ENCODE measurements at regions not wholly inside any gene's neighbourhood (a gene's known extent, or its start where the extent isn't known, plus 50 kb on each side); places are given as distances from the start of the nearest gene placed in this dataset.

GRCh38 chr2:133952896-133953295 is 301.0 kb upstream of the MGAT5 start:
- no peak for DNase-seq

DNA sequence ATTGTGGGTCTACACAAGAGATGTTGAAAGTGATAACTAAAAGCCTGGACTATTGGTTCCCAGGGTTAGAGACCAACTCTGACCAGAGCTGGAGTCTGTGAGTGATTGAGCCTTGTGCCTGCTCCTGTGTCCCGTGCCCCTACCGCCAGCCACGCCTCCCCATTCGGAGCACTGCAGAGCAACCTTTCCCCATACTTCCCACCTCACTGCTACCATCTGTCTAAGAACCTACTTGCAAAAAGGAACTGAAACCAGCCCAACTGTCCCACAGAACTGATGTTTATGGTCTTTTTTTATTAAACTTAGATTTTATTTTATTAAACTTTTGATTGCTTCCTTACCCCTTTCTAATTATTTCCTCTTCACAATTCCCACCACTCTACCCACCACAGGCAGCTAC is 300.3 kb upstream of the MGAT5 start:
- no peak for DNase-seq

GRCh38 chr2:133954636-133955035 is 299.2 kb upstream of the MGAT5 start:
- DNase-seq: no peak

DNA sequence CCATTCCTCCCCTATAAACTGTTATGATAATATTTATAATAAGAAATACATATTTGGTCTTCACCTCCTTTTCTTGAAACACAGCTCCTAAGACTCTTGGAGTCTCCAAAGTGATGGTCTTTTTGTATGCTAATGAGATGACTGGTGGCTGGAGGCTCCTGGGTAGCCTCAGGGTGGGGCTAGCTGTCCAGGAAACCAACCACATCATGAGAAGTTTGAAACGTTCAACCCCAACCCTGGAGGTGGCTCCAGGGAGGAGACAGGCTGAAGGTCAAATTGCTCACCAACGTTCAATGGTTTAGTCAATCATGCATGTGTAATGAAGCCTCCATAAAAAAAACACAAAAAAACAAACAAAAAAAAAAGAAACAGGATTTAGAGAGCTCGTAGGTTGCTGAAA is 298.7 kb upstream of the MGAT5 start:
- no peak for DNase-seq

DNA sequence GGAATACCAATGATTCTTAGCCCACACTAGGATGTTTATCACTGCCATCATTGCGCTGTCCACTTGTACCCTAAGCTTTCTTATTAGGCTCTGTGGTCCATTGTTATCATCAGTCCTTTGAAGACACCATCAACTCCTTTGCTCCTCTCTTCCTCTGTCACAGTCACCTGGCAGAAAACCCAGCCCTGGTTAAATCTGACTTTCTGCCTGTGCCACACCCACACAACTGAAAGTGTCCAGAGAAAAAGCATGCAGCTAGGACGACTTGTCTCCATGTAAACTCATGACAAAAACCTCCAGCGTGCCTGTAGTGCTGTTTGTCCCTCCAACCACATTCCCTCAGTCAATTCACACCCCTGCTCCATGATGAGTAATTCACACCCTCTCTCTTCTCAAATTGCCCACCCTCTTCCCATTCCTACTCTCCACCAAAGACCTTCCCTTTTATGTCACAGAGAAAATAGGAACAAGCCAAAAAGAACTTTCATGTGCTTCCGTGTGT is 297.4 kb upstream of the MGAT5 start:
- no peak for DNase-seq

GRCh38 chr2:133957724-133958480 is 296.0 kb upstream of the MGAT5 start:
- DNase-seq: no peak

DNA sequence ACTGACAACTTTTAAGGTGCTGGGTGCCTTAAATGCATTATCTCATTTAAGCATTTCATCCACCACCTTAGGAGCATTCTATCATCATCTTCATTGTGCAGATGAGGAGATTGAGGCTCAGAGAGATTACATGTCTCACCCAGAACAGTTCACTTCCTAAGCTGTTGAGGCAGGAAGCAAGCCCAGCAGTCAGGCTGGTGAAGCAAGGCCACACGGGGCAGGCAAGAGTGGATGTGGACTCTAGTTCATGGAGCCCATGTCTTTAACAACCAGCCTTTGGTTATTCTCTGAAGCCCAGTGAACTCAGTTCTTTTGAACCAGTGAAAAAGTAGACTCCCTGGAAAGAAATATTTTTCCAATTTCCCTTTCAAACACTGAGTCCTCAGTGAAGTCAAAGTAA is 294.8 kb upstream of the MGAT5 start:
- DNase-seq: no peak

DNA sequence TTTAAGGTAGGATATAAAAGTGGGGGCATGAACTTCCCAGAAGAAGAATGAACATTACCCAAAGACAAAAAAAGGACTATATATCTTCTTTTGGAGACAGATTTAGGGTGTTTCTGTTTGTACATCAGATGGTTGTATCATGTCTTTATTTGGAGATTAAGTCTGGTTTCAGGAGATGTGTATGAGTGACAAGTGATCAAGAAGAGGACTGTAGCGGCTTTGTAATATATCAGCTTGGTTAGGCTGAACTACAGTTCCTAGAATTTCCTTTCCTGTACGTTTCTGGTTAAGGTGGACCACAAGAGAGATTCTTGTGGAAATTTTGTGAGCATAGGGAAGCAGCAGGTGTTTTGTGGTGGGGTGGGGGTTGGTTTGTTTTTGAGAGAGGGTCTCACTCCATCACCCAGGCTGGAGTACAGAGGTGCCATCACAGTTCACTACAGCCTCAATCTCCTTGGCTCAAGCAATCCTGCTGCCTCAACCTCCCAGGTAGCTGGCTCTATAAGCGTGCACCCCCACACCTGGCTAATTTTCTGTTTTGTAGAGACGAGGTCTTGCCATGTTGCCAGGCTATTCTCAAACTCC is 287.1 kb upstream of the MGAT5 start:
- DNase-seq: no peak

- DNase-seq: no peak
These were observed 286.5 kb upstream of the MGAT5 start for GRCh38 chr2:133967326-133967725.

- no peak for DNase-seq
These were observed 285.4 kb upstream of the MGAT5 start for GRCh38 chr2:133968446-133968845.

DNA sequence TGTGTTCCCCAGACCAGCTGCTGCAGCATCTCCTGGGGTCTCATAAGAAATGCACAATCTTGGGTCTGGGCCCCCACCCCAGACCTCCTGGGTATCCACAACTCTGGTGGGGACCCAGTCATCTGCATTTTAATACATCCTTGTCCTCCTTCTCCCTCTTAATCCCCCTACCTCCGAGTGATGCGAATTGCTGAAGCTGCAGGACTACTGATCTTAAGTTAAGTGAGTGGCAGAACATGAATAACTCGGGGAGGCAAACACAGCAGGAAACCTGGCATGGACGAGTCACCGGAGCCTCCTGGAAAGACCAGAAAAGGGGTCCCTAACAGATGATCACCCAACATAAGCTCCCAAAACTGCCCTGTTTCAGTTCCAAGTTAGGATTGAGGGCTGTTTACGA is 283.2 kb upstream of the MGAT5 start:
- DNase-seq: no peak

DNA sequence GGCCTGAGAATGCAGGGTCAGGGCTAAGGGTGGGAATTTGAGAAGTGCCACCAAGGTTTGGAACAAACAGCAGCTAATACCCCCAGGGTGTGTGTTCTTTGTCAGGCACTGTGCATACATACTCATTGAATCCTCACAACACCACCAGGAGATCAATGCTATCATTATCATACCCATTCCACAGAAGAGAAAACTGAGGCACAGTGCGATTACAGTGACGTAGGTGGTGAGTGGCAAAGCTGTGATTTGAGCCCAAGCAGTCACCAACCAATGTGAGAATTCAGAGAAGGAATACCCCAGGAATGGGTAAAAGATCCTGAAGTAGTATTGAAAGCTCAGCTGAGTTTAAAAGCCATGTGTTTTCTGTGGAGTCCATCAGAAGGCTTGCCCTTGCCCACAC is 281.6 kb upstream of the MGAT5 start:
- DNase-seq: no peak

DNA sequence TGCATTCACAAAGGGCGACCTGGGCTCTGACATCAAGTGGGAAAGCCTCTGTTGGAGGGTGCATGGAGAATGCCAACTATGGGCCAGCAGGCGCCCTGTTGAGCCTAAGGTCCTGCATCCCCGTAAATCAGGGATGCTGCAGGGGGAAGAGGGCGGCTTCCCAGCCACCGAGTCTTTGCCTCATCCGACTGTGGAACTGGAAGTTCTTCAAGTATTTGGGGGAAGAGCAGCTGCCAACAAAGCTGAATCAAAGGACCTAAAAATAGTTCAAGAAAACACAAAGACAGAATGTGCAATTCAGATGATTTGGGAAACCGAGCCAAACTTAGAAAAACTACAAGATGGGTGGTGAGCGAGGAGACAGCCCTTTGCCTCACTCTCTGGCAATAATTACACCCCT is 281.1 kb upstream of the MGAT5 start:
- no peak for DNase-seq

GRCh38 chr2:133974353-133974752 is 279.5 kb upstream of the MGAT5 start:
- DNase-seq: no peak

- no peak for DNase-seq
These were observed 278.7 kb upstream of the MGAT5 start for GRCh38 chr2:133975135-133975534.

DNA sequence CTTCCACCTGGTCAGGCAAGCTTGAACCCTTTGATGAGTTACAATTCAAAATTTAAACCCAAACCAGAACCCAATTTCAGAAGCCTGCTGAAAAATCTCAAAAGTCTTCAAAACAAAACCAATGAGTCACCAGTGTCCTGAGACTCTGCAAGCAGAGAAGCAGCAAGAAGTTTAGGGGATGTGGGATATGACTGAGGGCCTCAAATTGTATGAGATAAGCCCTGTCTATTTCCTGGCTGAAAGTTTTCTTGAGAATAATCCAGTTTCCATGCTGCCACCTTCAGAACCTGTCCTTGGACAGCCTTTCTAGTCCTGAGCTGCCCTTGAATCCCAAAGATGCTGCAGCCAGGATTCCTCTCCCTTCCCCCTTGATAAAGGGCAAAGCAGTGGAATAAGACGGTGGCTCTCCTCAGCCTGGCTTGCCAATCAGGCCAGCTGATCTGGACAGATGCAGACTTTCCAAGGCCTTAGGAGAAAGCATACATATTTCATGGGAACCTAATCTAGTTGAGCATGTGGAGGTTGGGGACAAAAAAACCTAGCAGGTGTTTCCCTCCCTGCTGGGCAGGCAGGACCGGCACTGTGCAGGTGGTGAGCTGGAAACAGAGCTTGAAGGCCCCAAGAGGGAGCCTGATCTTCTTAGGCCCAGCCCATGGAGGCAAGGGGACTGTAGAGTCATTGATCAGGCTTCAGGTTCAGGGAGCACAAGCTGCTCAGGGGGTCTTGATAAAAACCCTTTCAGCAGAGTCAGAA is 278.0 kb upstream of the MGAT5 start:
- DNase-seq: no peak

GRCh38 chr2:133976659-133977058 is 277.2 kb upstream of the MGAT5 start:
- DNase-seq: no peak

- no peak for DNase-seq
These were observed 276.5 kb upstream of the MGAT5 start for GRCh38 chr2:133977405-133977804.

- no peak for DNase-seq
These were observed 271.6 kb upstream of the MGAT5 start for GRCh38 chr2:133982256-133982655.

- no peak for DNase-seq
These were observed 268.3 kb upstream of the MGAT5 start for GRCh38 chr2:133985563-133985962.

- DNase-seq: no peak
These were observed 267.6 kb upstream of the MGAT5 start for GRCh38 chr2:133986081-133986837.

DNA sequence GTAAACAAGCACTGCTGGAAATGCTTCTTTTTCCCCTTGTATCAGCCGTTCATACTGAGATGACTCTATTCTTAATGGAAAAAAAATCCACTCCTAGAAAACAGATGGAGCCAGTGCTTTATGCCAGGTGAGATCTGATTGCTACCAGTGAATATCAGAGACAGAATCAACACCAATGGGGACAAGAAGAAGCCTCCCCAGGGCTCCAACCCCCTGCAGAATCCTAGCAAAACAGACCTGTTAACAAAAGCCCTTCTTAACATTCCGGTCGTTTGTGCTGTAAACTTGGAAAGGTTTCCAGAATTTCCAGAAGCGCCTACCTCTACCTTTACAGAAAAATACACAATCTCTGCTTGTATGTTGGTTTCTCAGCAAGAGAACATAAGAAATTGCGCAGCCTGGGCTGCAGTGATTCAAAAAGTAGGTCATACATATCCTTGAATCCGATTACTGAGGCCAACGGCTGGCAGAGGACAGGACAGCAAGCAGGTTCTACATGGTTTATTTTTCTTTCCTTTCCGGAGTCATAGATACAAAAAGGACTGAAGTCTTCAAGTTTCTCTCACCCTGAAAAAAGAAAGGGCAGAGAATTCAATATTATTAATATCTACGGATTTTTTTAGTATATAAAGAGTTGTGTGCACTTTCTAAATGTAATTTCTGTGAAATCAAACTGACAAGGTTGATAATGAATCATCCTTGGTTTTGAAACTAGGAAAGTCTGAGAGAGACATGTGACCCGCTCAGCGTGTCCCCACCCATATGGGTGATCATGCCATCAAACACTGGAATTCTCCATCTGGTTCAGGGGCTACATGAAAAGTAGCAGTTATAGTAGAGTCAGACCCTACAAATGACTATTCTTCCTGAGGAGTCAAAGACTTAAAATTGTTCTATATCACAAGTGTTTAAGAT is 266.7 kb upstream of the MGAT5 start:
- DNase-seq: no peak
